K562 (cell line): ENCODE measurements at regions not wholly inside any gene's neighbourhood (a gene's known extent, or its start where the extent isn't known, plus 50 kb on each side); places are given as distances from the start of the nearest gene placed in this dataset.
"Not testable (repeated sequence)": the region's sequence is repeated elsewhere in the genome, so short reads cannot be mapped to it uniquely, and the experiment has no call there.

Experiments used
- ATAC-seq: fragments of 200-7000 bp; cut with Tn5 transposase; 3 replicates; pipeline ENCODE4 v1.9.1; 2020; ENCODE audit warnings: moderate library complexity
- BruUV-seq: library from RNA; stranded (reverse); fragments of 400-500 nt; replicated peaks from 2 replicates; lab custom pipeline; 2021; lab: Mats Ljungman, UMichigan
- CTCF ChIA-PET: fragments of 300-600 bp; formaldehyde crosslinking; extraction: SDS; loops from one replicate; lab custom pipeline; 2021; ENCODE audit warnings: low intra/inter-chr PET ratio; lab: Yijun Ruan, JAX
- POLR2A ChIA-PET: fragments of 300-600, 350-650 bp; sonication (Branson Sonifier 250); formaldehyde crosslinking; extraction: SDS; loops from one replicate; lab custom pipeline; 2021; ENCODE audit warnings: antibody characterized with exemption, inconsistent platforms; lab: Yijun Ruan, JAX
- DNase-seq, 4 experiments: peaks; one replicate each; pipeline versions ENCODE4 v3.0.0 to v3.0.0-alpha.2; 2011 to 2018; ENCODE audit warnings: low spot score in 3 of 4, mixed read lengths in 3 of 4; ENCODE audit errors: extremely low read depth in 1 of 4
- FAIRE-seq: peaks from 2 replicates; lab custom pipeline; 2011; peaks lifted over from hg19 to GRCh38; lab: Jason Lieb, UNC
- H2AFZ ChIP-seq: 2 replicates; pipeline ENCODE4 v1.6.0; 2011; ENCODE audit warnings: low read depth, low read length, control low read depth, inconsistent platforms
- H3K27ac ChIP-seq: fragments of 200-600 bp; 3 replicates; pipeline ENCODE4 v1.8.0; 2011; ENCODE audit warnings: low read depth, mild to moderate bottlenecking, control low read depth, inconsistent platforms, low read length, moderate library complexity, mixed read lengths; ENCODE audit errors: extremely low read depth
- H3K27me3 ChIP-seq, 2 experiments: fragments of 300-600 bp in 1 of 2; 2 replicates in 1 of 2; 3 replicates in 1 of 2; pipeline versions ENCODE4 v1.6.0 to v1.8.0; 2011; ENCODE audit warnings: inconsistent platforms in 2 of 2, low read length in 2 of 2, mild to moderate bottlenecking in 1 of 2, mixed read lengths in 1 of 2, moderate library complexity in 1 of 2; ENCODE audit not compliant: control insufficient read depth in 2 of 2, insufficient read depth in 2 of 2
- H3K36me3 ChIP-seq: fragments of 300-600 bp; 3 replicates; pipeline ENCODE4 v1.8.0; 2011; ENCODE audit warnings: mild to moderate bottlenecking, low read length, inconsistent platforms; ENCODE audit not compliant: control insufficient read depth, insufficient read depth
- H3K4me1 ChIP-seq, 2 experiments: fragments of 200-600 bp in 1 of 2; replicated peaks in 1 of 2; 2 replicates in 1 of 2; 3 replicates in 1 of 2; pipeline versions ENCODE4 v1.5.1 to v1.8.0; 2011; ENCODE audit warnings: inconsistent platforms in 2 of 2, low read length in 2 of 2, mild to moderate bottlenecking in 1 of 2, mixed read lengths in 1 of 2, moderate library complexity in 1 of 2; ENCODE audit not compliant: control insufficient read depth in 2 of 2, insufficient read depth in 2 of 2
- H3K4me2 ChIP-seq: 2 replicates; pipeline ENCODE4 v1.6.1; 2011; ENCODE audit warnings: low read length, control low read depth, inconsistent platforms, mixed read lengths; ENCODE audit not compliant: insufficient read depth
- H3K4me3 ChIP-seq: fragments of 200-600 bp; sonication (generic), shearing (Covaris generic); 2 replicates; pipeline ENCODE4 v1.5.1; 2016; ENCODE audit warnings: control low read depth, inconsistent platforms
- H3K79me2 ChIP-seq: fragments of 200-600 bp; 3 replicates; pipeline ENCODE4 v1.8.0; 2011; ENCODE audit warnings: low read length, inconsistent platforms; ENCODE audit not compliant: control insufficient read depth, insufficient read depth
- H3K9ac ChIP-seq, 2 experiments: 2 replicates each; pipeline versions ENCODE4 v1.6.0 to v1.6.1; 2011; ENCODE audit warnings: low read depth in 2 of 2, low read length in 2 of 2, control low read depth in 1 of 2, inconsistent platforms in 1 of 2, mild to moderate bottlenecking in 1 of 2, mixed read lengths in 1 of 2; ENCODE audit not compliant: insufficient read depth in 1 of 2
- H3K9me1 ChIP-seq: one replicate; pipeline ENCODE4 v1.6.0; 2011; ENCODE audit warnings: inconsistent platforms, mild to moderate bottlenecking, low read length, moderate library complexity; ENCODE audit not compliant: control insufficient read depth, insufficient read depth
- H3K9me3 ChIP-seq: replicated peaks from 2 replicates; pipeline ENCODE4 v1.5.1; 2011; ENCODE audit warnings: low read depth, low read length, inconsistent platforms; ENCODE audit not compliant: control insufficient read depth, insufficient read depth
- H4K20me1 ChIP-seq: replicated peaks from 2 replicates; pipeline ENCODE4 v1.6.1; 2011; ENCODE audit warnings: low read length, inconsistent platforms, mixed read lengths; ENCODE audit not compliant: control insufficient read depth, insufficient read depth
- AFF1 ChIP-seq, 2 experiments: fragments of 450-650 bp; IDR thresholded peaks; 2 replicates each; pipeline ENCODE4 v1.6.1; 2018; ENCODE audit warnings: mild to moderate bottlenecking in 2 of 2, low read depth in 1 of 2; ENCODE audit not compliant: partially characterized antibody in 2 of 2
- WGBS: fragments of 100-300 bp; shearing (Covaris generic); methylation state at CpG from one replicate; pipeline ENCODE4 v1.1.6; 2016; ENCODE audit warnings: low coverage, mixed read lengths; ENCODE audit not compliant: insufficient coverage; ENCODE audit errors: missing lambda C conversion rate; 5-methylcytosine and 5-hydroxymethylcytosine counted together
- in situ Hi-C: fragments of 300-500 bp; cut with MboI; formaldehyde crosslinking; loops from 4 replicates; pipeline ENCODE4 v1.15.0; 2018; ENCODE audit warnings: inconsistent platforms, mixed read lengths
- intact Hi-C: fragments of 100-400 bp; cut with micrococcal nuclease; formaldehyde crosslinking; loops from 2 replicates; pipeline ENCODE4 v1.14.2; 2022

- in situ Hi-C loops, CTCF ChIA-PET, POLR2A ChIA-PET, H3K36me3 ChIP-seq, H3K9me3 ChIP-seq, H3K27me3 ChIP-seq, H3K9ac ChIP-seq, H3K27ac ChIP-seq, H2AFZ ChIP-seq, BruUV-seq, H3K4me3 ChIP-seq, ATAC-seq, H3K9me1 ChIP-seq, H3K79me2 ChIP-seq, H4K20me1 ChIP-seq, FAIRE-seq, DNase-seq, intact Hi-C loops, H3K4me1 ChIP-seq, H3K4me2 ChIP-seq: not testable (repeated sequence)
- 56% methylated on average over 3 of the region's 3 CpGs for WGBS
- peak in 1 of 2 experiments; percentile 96 for TF ChIP-seq AFF1 (IDR thresholded peaks at IDR 0.05; ENCODE audit: low read depth in 1 of 2, partially characterized antibody in 2 of 2)
Observed at GRCh38 chr12:116327992-116328391, 50.5 kb upstream of the MED13L start.
